AG09309 (cell line): ENCODE measurements at regions not wholly inside any gene's neighbourhood (a gene's known extent, or its start where the extent isn't known, plus 50 kb on each side); places are given as distances from the start of the nearest gene placed in this dataset.

Experiments used
- DNase-seq: peaks from one replicate; pipeline ENCODE4 v3.0.0-alpha.2; 2010; ENCODE audit warnings: low read depth
- H3K4me3 ChIP-seq: 2 replicates; pipeline ENCODE4 v1.5.1; 2011; ENCODE audit warnings: mild to moderate bottlenecking, low read depth, low read length, moderate library complexity; ENCODE audit not compliant: control insufficient read depth
- CTCF ChIP-seq: IDR thresholded peaks from 2 replicates; pipeline ENCODE4 v1.5.1; 2011; ENCODE audit warnings: mild to moderate bottlenecking, low read depth, low read length, inconsistent platforms; ENCODE audit not compliant: insufficient read depth, control insufficient read depth; ENCODE audit errors: missing control alignments

GRCh38 chr13:40503011-40503410 is 163.4 kb downstream of the FOXO1 start:
- no peak for TF ChIP-seq CTCF
- no peak for DNase-seq
- H3K4me3 ChIP-seq, result no peak overlapping the region

- no peak overlapping the region for H3K4me3 ChIP-seq
- peak; percentile 64 for DNase-seq
- no peak for TF ChIP-seq CTCF
These were observed 162.4 kb downstream of the FOXO1 start for GRCh38 chr13:40503966-40504591.

GRCh38 chr13:40504641-40505040 is 161.8 kb downstream of the FOXO1 start:
- no peak for TF ChIP-seq CTCF
- no peak overlapping the region for H3K4me3 ChIP-seq
- DNase-seq, result no peak

- H3K4me3 ChIP-seq, result no peak overlapping the region
- no peak for DNase-seq
These were observed 161.2 kb downstream of the FOXO1 start for GRCh38 chr13:40505196-40505595.

More at GRCh38 chr13:40505196-40505595, 161.2 kb downstream of the FOXO1 start:
- no peak for TF ChIP-seq CTCF
